Endothelial cell of umbilical vein (primary cell): ENCODE measurements at regions not wholly inside any gene's neighbourhood (a gene's known extent, or its start where the extent isn't known, plus 50 kb on each side); places are given as distances from the start of the nearest gene placed in this dataset.

Experiments used
- BruUV-seq: library from RNA; stranded (reverse); fragments of 400-500 nt; replicated peaks from 2 replicates; lab custom pipeline; 2021; lab: Mats Ljungman, UMichigan
- CTCF ChIA-PET: fragments of 300-600, 350-600 bp; sonication (Branson Sonifier 250); formaldehyde crosslinking; loops from one replicate; lab custom pipeline; 2021; ENCODE audit warnings: antibody characterized with exemption, inconsistent platforms; lab: Charles Lee
- POLR2A ChIA-PET: fragments of 300-600, 350-600 bp; sonication (Branson Sonifier 250); formaldehyde crosslinking; loops from one replicate; lab custom pipeline; 2021; ENCODE audit warnings: antibody characterized with exemption, inconsistent platforms; lab: Charles Lee
- DNase-seq: peaks from one replicate; pipeline ENCODE4 v3.0.0-alpha.2; 2011; ENCODE audit warnings: low read depth, low spot score
- FAIRE-seq: peaks from 2 replicates; lab custom pipeline; 2011; peaks lifted over from hg19 to GRCh38; lab: Jason Lieb, UNC
- H2AFZ ChIP-seq: 2 replicates; pipeline ENCODE4 v1.6.0; 2012; ENCODE audit warnings: low read depth, low read length, control low read depth, inconsistent platforms
- H3K27ac ChIP-seq: 2 replicates; pipeline ENCODE4 v1.5.1; 2011; ENCODE audit warnings: low read depth, mild to moderate bottlenecking, control low read depth, low read length, moderate library complexity; ENCODE audit not compliant: insufficient read depth
- H3K27me3 ChIP-seq, 2 experiments: 2 replicates each; pipeline versions ENCODE4 v1.6.0 to v1.6.1; 2011; ENCODE audit warnings: low read length in 2 of 2, mixed read lengths in 1 of 2; ENCODE audit not compliant: control insufficient read depth in 2 of 2, insufficient read depth in 2 of 2
- H3K36me3 ChIP-seq, 2 experiments: 2 replicates in 1 of 2; 3 replicates in 1 of 2; pipeline ENCODE4 v1.5.1; 2011; ENCODE audit warnings: low read length in 2 of 2, mild to moderate bottlenecking in 1 of 2, moderate library complexity in 1 of 2; ENCODE audit not compliant: control insufficient read depth in 2 of 2, insufficient read depth in 2 of 2; ENCODE audit errors: extremely low read depth in 1 of 2
- H3K4me1 ChIP-seq: 3 replicates; pipeline ENCODE4 v1.5.1; 2011; ENCODE audit warnings: mild to moderate bottlenecking, low read length; ENCODE audit not compliant: control insufficient read depth, insufficient read depth; ENCODE audit errors: extremely low read depth
- H3K4me2 ChIP-seq: 2 replicates; pipeline ENCODE4 v1.6.1; 2011; ENCODE audit warnings: low read length, control low read depth, mixed read lengths; ENCODE audit not compliant: insufficient read depth
- H3K4me3 ChIP-seq, 3 experiments: fragments of 200-600 bp in 1 of 3; sonication (generic), shearing (Covaris generic) in 1 of 3; replicated peaks in 1 of 3; 2 replicates each; pipeline ENCODE4 v1.5.1; 2011 to 2016; ENCODE audit warnings: control low read depth in 3 of 3, low read length in 3 of 3, mild to moderate bottlenecking in 2 of 3, inconsistent platforms in 1 of 3, low read depth in 1 of 3, moderate library complexity in 1 of 3; ENCODE audit not compliant: insufficient read depth in 1 of 3
- H3K79me2 ChIP-seq: 2 replicates; pipeline ENCODE4 v1.6.0; 2012; ENCODE audit warnings: low read length, inconsistent platforms; ENCODE audit not compliant: control insufficient read depth, insufficient read depth
- H3K9ac ChIP-seq: replicated peaks from 2 replicates; pipeline ENCODE3; 2011; ENCODE audit warnings: low read length, control low read depth; ENCODE audit not compliant: insufficient read depth; ENCODE audit errors: extremely low read depth
- H3K9me1 ChIP-seq: replicated peaks from 3 replicates; pipeline ENCODE4 v1.6.0; 2011; ENCODE audit warnings: mild to moderate bottlenecking, low read length; ENCODE audit not compliant: control insufficient read depth, insufficient read depth; ENCODE audit errors: extremely low read depth
- H3K9me3 ChIP-seq: replicated peaks from 2 replicates; pipeline ENCODE4 v1.5.1; 2012; ENCODE audit warnings: low read length, inconsistent platforms; ENCODE audit not compliant: control insufficient read depth, insufficient read depth
- H4K20me1 ChIP-seq: replicated peaks from 2 replicates; pipeline ENCODE3; 2011; ENCODE audit warnings: mild to moderate bottlenecking, low read length; ENCODE audit not compliant: control insufficient read depth, insufficient read depth; ENCODE audit errors: extremely low read depth
- CTCF ChIP-seq, 2 donors: IDR thresholded peaks; 1 replicate in 1 of 2; 2 replicates in 1 of 2; pipeline ENCODE4 v1.5.1; 2011; ENCODE audit warnings: low read length in 2 of 2, mild to moderate bottlenecking in 2 of 2, moderate library complexity in 2 of 2, control low read depth in 1 of 2, inconsistent platforms in 1 of 2, low read depth in 1 of 2; ENCODE audit not compliant: insufficient read depth in 1 of 2; ENCODE audit errors: extremely low read depth in 1 of 2
- EZH2 ChIP-seq: IDR thresholded peaks from 2 replicates; pipeline ENCODE4 v1.6.1; 2012; ENCODE audit warnings: borderline replicate concordance, low read depth, mild to moderate bottlenecking, moderate library complexity, low read length, inconsistent platforms; ENCODE audit not compliant: severe bottlenecking
- FOS ChIP-seq: IDR thresholded peaks from 2 replicates; pipeline ENCODE4 v1.6.1; 2011; ENCODE audit warnings: mild to moderate bottlenecking, low read length, moderate library complexity, borderline replicate concordance; ENCODE audit not compliant: insufficient read depth
- GATA2 ChIP-seq: IDR thresholded peaks from 2 replicates; pipeline ENCODE4 v1.7.0; 2011; ENCODE audit warnings: low read depth, mild to moderate bottlenecking, moderate library complexity, mixed read lengths, low read length; ENCODE audit not compliant: insufficient read length, insufficient read depth
- JUN ChIP-seq: IDR thresholded peaks from 2 replicates; pipeline ENCODE4 v1.6.1; 2011; ENCODE audit warnings: borderline replicate concordance, low read depth; ENCODE audit not compliant: insufficient read length, insufficient read depth
- MAX ChIP-seq: IDR thresholded peaks from 2 replicates; pipeline ENCODE4 v1.6.1; 2011; ENCODE audit not compliant: insufficient read depth, insufficient read length
- MYC ChIP-seq: IDR thresholded peaks from one replicate; pipeline ENCODE4 v1.6.1; 2011; ENCODE audit warnings: mild to moderate bottlenecking, low read depth, low read length
- POLR2A ChIP-seq: IDR thresholded peaks from 2 replicates; pipeline ENCODE4 v1.6.1; 2012; ENCODE audit warnings: low read depth, mild to moderate bottlenecking, control low read depth, low read length
- POLR2AphosphoS5 ChIP-seq: IDR thresholded peaks from 2 replicates; pipeline ENCODE4 v1.6.1; 2012; ENCODE audit warnings: low read depth, mild to moderate bottlenecking, control low read depth, low read length, moderate library complexity; ENCODE audit not compliant: insufficient read depth
- dilution Hi-C: fragments of 300-500 bp; cut with MboI; formaldehyde crosslinking; loops from one replicate; pipeline ENCODE4 v1.15.0; 2019; ENCODE audit warnings: low sequenced_read_pairs; ENCODE audit not compliant: extremely low pct_ligation_motif_present
- intact Hi-C: fragments of 100-400 bp; cut with micrococcal nuclease; formaldehyde crosslinking; loops from one replicate; pipeline ENCODE4 v1.10.0; 2022

GRCh38 chr5:172553167-172553566 lies 87.9 kb upstream of the NEURL1B start:
- dilution Hi-C loops (no loop called here), intact Hi-C loops (no loop called here)
- no peaks in the 10 kb centered on the region for H3K9me1 ChIP-seq
- no peak for FAIRE-seq
- no peaks in the 10 kb centered on the region for H3K9me3 ChIP-seq
- H3K27me3 ChIP-seq = peaks cover 1 to 5% of the 10 kb centered on the region in 2 experiments
- H4K20me1 ChIP-seq = no peaks in the 10 kb centered on the region
- H3K4me1 ChIP-seq = no peaks in the 10 kb centered on the region
- H2AFZ ChIP-seq = no peak overlapping the region
- no peak overlapping the region for H3K4me2 ChIP-seq
- no peaks in the 10 kb centered on the region for H3K36me3 ChIP-seq
- ChIA-PET POLR2A (no interaction called here), CTCF (no interaction called here)
- TF ChIP-seq GATA2 (no peak), EZH2 (no peak), POLR2AphosphoS5 (no peak), MYC (no peak), JUN (no peak), FOS (no peak), MAX (no peak), POLR2A (no peak), CTCF (IDR thresholded peaks at IDR 0.05; ENCODE audit: extremely low read depth in 1 of 2, insufficient read depth in 1 of 2, low read depth in 1 of 2, low read length in 2 of 2) (no peak)
- H3K79me2 ChIP-seq = no peaks in the 10 kb centered on the region
- no peak overlapping the region for H3K27ac ChIP-seq
- no peak for DNase-seq
- no peak overlapping the region for H3K9ac ChIP-seq
- H3K4me3 ChIP-seq = no peak overlapping the region
- BruUV-seq = no TSS peak
